RPMI8226 (cell line): ENCODE measurements at regions not wholly inside any gene's neighbourhood (a gene's known extent, or its start where the extent isn't known, plus 50 kb on each side); places are given as distances from the start of the nearest gene placed in this dataset.

Experiments
- DNase-seq: peaks from one replicate; pipeline ENCODE4 v3.0.0-alpha.2; 2015

- DNase-seq: no peak
These were observed 199.8 kb upstream of the CNTNAP2 start for GRCh38 chr7:145916776-145917175.

GRCh38 chr7:145915679-145916078 is 200.9 kb upstream of the CNTNAP2 start:
- no peak for DNase-seq

- no peak for DNase-seq
These were observed 206.5 kb upstream of the CNTNAP2 start for GRCh38 chr7:145909991-145910513.

- DNase-seq: no peak
These were observed 212.9 kb upstream of the CNTNAP2 start for GRCh38 chr7:145903658-145904057.

GRCh38 chr7:145902123-145902522 is 214.5 kb upstream of the CNTNAP2 start:
- DNase-seq: no peak

- no peak for DNase-seq
These were observed 216.7 kb upstream of the CNTNAP2 start for GRCh38 chr7:145899938-145900337.

GRCh38 chr7:145893925-145894535 is 222.6 kb upstream of the CNTNAP2 start:
- no peak for DNase-seq

- DNase-seq: no peak
These were observed 231.7 kb upstream of the CNTNAP2 start for GRCh38 chr7:145884716-145885514.

GRCh38 chr7:145876376-145876775 is 240.2 kb upstream of the CNTNAP2 start:
- DNase-seq: no peak

GRCh38 chr7:145875267-145875666 is 241.3 kb upstream of the CNTNAP2 start:
- DNase-seq: no peak

GRCh38 chr7:145868935-145869334 is 247.7 kb upstream of the CNTNAP2 start:
- DNase-seq: peak; percentile 30

- DNase-seq: no peak
These were observed 254.4 kb upstream of the CNTNAP2 start for GRCh38 chr7:145862212-145862611.

- DNase-seq: no peak
These were observed 255.8 kb upstream of the CNTNAP2 start for GRCh38 chr7:145860809-145861208.

GRCh38 chr7:145850636-145851035 is 266.0 kb upstream of the CNTNAP2 start:
- no peak for DNase-seq

- no peak for DNase-seq
These were observed 267.9 kb upstream of the CNTNAP2 start for GRCh38 chr7:145848691-145849090.

GRCh38 chr7:145845345-145845744 is 271.3 kb upstream of the CNTNAP2 start:
- peak; percentile 48 for DNase-seq

- no peak for DNase-seq
These were observed 276.8 kb upstream of the CNTNAP2 start for GRCh38 chr7:145839814-145840213.

- no peak for DNase-seq
These were observed 284.9 kb upstream of the CNTNAP2 start for GRCh38 chr7:145831616-145832206.

GRCh38 chr7:145817687-145818086 is 298.9 kb upstream of the CNTNAP2 start:
- DNase-seq: no peak

GRCh38 chr7:145812218-145812617 is 304.4 kb upstream of the CNTNAP2 start:
- DNase-seq: no peak

GRCh38 chr7:145805496-145805895 is 311.1 kb upstream of the CNTNAP2 start:
- peak; percentile 33 for DNase-seq

- DNase-seq: no peak
These were observed 319.1 kb upstream of the CNTNAP2 start for GRCh38 chr7:145797507-145797906.

GRCh38 chr7:145795132-145795531 is 321.5 kb upstream of the CNTNAP2 start:
- DNase-seq: no peak
